Fibroblast of mammary gland (primary cell): ENCODE measurements at regions not wholly inside any gene's neighbourhood (a gene's known extent, or its start where the extent isn't known, plus 50 kb on each side); places are given as distances from the start of the nearest gene placed in this dataset.

Source experiments
- DNase-seq: peaks from one replicate; pipeline ENCODE4 v3.0.0-alpha.2; 2010; ENCODE audit warnings: low read depth
- H3K4me3 ChIP-seq: 2 replicates; pipeline ENCODE4 v1.5.1; 2011; ENCODE audit warnings: low read depth, mild to moderate bottlenecking, low read length, moderate library complexity; ENCODE audit not compliant: control insufficient read depth
- TF ChIP-seq, protein P1 (sequence below): conservative IDR thresholded peaks from 2 replicates; pipeline ENCODE4 v1.5.1; 2011; ENCODE audit warnings: low read depth, low read length, inconsistent platforms; ENCODE audit not compliant: control insufficient read depth, insufficient read depth

DNA sequence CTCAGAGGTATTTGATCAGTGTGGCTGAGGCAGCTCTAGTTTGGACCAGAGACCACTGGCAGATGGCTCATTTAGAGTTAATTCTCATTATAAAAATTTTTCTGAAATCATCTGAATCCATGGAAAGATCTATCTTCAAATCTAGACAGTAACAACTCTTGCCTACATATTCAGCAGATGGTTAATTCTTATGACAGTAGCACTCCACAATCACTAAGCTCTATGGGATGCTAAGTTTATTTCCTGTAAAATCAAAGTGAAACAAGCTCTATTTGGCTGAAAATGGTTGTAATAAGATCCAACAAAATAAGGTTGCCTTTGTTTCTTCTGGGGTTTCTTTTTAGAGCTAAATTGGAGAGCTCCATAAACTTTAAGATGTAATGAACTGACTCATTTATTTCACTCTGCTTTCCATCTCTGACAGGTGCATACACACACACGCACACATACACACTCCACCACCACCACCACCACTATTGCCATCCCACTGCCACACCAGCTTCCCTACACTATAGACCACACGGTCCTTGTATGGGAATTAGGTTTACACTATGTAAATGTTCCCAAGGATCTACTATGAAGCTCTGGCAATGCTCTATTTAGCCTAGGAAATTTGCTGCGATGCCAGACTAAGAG is 293.1 kb downstream of the RPAP3 start:
- no peak overlapping the region for H3K4me3 ChIP-seq
- TF ChIP-seq, protein P1, sequence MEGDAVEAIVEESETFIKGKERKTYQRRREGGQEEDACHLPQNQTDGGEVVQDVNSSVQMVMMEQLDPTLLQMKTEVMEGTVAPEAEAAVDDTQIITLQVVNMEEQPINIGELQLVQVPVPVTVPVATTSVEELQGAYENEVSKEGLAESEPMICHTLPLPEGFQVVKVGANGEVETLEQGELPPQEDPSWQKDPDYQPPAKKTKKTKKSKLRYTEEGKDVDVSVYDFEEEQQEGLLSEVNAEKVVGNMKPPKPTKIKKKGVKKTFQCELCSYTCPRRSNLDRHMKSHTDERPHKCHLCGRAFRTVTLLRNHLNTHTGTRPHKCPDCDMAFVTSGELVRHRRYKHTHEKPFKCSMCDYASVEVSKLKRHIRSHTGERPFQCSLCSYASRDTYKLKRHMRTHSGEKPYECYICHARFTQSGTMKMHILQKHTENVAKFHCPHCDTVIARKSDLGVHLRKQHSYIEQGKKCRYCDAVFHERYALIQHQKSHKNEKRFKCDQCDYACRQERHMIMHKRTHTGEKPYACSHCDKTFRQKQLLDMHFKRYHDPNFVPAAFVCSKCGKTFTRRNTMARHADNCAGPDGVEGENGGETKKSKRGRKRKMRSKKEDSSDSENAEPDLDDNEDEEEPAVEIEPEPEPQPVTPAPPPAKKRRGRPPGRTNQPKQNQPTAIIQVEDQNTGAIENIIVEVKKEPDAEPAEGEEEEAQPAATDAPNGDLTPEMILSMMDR, result no peak
- DNase-seq, result no peak

DNA sequence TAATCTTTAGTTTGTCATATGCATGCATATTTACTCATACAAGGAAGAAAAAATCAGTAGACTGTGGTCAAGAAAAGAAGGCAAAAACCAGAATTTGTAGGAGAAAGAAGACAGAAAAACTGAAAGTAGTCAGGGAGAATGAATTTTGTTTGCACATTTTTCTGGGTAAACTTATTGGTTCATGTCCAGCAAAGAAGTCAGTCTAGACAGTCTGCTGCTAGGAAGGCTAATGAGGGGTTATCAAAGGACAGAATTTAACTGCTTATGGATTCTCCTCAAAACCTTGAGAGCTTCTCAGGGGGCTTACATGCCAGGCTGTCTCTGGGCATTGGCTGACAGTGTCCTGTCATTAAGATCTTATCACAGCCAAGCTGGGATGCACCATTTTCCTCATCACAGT is 293.9 kb downstream of the RPAP3 start:
- no peak overlapping the region for H3K4me3 ChIP-seq
- TF ChIP-seq, protein P1, result no peak
- no peak for DNase-seq

DNA sequence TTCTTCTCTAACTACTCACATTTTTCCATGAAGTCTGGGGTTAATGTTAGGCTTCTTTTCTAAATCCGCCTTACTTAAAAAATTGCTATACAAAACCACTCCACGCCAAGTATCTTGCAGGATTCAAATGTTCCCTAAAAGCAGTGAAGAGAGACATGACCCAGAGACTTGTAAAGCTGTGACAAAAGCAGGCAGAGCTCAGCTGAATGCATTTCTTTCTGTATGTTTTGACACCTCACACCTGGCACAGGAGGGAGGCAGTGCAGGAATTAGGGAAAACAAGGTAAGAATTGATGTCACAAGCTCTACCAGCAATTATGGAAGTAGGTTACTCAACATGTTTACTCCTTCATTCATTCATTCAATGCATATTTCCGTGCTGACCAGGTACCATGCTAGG is 295.0 kb downstream of the RPAP3 start:
- TF ChIP-seq, protein P1, result no peak

DNA sequence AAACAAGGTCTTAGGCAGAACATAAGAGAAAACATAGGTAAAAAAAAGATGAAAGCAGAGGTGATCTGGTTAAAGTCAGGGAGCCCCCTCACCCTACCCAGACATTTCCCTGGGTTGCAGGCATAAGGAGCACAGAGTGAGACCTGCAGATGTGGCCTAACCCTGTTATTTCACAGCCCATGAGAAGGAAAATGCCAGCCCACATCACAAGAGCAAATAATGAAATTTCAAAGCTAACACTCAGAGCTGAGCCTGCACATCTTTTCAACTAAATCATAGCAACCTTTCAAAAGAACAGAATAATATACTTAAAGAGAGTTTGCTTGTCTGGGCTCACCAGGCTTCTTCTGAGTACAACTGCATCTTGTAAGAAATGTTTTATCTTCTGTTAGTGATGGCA is 295.4 kb downstream of the RPAP3 start:
- DNase-seq, result no peak
- H3K4me3 ChIP-seq, result no peak overlapping the region
- TF ChIP-seq, protein P1, result no peak

More for the DNA sequence above, 295.0 kb downstream of the RPAP3 start:
- no peak overlapping the region for H3K4me3 ChIP-seq
- DNase-seq, result no peak

DNA sequence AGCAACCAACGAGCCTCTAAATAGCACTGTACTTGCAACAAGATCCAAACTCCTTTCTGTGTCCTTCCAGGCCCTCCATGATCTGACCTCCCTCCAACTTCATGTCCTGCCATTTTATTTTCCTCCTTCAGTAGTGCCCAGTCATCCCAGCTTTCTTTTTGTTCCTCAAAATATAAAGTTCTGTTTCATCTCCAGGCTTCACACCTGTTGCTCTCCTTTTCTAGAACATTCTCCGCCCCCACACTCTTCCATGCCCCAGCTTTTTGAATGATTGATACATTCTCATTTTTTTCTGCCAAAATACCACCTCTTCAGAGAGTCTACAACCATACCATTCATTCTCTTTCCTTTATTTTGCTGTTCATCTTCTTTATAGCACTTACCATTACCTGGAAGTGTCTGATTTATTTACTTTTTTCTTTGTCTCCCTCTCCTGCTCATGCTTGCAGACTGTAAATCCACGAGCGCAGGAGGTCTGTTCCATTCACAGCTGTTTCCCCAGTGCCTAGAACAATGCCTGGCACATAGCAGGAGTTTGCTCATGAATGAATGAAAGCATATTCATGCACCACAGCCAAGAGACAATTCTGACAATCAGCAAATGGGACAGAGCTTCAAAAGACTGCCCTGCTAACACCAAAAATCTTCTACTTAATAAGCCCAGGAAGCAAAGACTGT is 296.4 kb downstream of the RPAP3 start:
- DNase-seq, result no peak
- TF ChIP-seq, protein P1, result no peak
- H3K4me3 ChIP-seq, result no peak overlapping the region

DNA sequence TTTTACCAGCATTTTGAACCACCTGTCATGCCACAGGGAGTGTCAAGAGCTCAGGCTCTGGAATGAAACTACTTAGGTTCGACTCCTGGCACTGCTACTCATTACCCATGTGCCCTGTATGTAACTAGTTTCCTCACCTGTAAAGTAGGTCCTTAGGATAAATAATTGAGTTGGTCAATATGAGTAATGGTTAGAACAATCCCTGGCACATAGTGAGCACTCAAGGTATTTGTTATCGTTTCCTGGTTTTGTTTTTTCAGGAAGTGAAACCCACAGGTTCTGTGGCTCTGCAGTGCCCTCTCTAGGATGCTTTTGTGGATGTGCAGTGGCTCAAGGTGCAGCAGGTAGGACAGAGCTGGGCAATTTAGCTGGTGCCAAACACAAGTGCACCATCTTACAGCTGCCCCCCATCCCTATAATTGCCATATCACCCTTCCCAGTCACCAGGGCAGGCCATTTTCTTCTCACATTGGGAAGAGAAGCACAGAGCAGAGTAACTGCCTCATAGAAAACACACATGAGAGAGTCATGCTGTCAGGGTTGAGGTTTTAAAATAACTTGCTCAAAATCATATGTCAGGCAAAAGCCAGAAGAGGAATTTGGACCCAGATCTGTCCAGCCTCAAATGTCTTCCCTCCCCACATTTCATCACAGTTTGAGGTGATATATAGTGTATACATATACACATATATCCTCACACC is 297.5 kb downstream of the RPAP3 start:
- TF ChIP-seq, protein P1, result no peak
- no peak overlapping the region for H3K4me3 ChIP-seq
- no peak for DNase-seq
